ENCODE measurements at regions not wholly inside any gene's neighbourhood (a gene's known extent, or its start where the extent isn't known, plus 50 kb on each side); places are given as distances from the start of the nearest gene placed in this dataset.
"Not testable (repeated sequence)": the region's sequence is repeated elsewhere in the genome, so short reads cannot be mapped to it uniquely, and the experiment has no call there.

DNA sequence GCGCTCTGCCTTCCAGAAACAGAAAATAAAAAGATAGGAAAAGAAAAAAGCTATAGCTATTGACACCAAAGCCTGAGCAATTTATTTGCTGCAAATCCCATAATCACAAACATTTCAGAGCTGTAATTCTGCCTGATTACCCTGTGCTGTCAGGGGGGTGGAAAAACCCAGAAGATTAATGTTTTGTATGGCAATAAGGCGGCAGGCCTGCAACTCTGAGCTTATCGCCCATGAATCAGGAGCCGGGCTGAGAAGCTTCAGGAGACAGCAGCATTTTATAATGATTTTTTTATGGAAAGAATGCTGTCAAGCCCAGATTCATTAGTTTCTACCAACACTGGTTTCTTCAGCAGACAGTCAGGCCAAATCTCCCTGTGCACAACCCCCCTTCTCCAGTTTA, 82.6 kb upstream of the TMEM164 start:
- WGBS, 3 donors = 68 to 76% (median 72%) methylated on average over 4 of the region's 4 CpGs
- Histone ChIP-seq H3K36me3 (no peaks in the 10 kb centered on the region), H3K27ac (no peak overlapping the region), H3K4me1 (ENCODE audit: insufficient read depth) (no peaks in the 10 kb centered on the region), H3K9me3 (no peaks in the 10 kb centered on the region), H3K27me3 (no peaks in the 10 kb centered on the region), H3K4me3 (no peak overlapping the region)
- TF ChIP-seq, protein P1, sequence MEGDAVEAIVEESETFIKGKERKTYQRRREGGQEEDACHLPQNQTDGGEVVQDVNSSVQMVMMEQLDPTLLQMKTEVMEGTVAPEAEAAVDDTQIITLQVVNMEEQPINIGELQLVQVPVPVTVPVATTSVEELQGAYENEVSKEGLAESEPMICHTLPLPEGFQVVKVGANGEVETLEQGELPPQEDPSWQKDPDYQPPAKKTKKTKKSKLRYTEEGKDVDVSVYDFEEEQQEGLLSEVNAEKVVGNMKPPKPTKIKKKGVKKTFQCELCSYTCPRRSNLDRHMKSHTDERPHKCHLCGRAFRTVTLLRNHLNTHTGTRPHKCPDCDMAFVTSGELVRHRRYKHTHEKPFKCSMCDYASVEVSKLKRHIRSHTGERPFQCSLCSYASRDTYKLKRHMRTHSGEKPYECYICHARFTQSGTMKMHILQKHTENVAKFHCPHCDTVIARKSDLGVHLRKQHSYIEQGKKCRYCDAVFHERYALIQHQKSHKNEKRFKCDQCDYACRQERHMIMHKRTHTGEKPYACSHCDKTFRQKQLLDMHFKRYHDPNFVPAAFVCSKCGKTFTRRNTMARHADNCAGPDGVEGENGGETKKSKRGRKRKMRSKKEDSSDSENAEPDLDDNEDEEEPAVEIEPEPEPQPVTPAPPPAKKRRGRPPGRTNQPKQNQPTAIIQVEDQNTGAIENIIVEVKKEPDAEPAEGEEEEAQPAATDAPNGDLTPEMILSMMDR (IDR thresholded peaks at IDR 0.05) = no peak
- no peak for TF ChIP-seq POLR2A (IDR thresholded peaks at IDR 0.05)
- no peak for TF ChIP-seq EP300 (IDR thresholded peaks at IDR 0.05)
- intact Hi-C loops (cut with DNase I) = no loop called here
- DNase-seq = no peak

DNA sequence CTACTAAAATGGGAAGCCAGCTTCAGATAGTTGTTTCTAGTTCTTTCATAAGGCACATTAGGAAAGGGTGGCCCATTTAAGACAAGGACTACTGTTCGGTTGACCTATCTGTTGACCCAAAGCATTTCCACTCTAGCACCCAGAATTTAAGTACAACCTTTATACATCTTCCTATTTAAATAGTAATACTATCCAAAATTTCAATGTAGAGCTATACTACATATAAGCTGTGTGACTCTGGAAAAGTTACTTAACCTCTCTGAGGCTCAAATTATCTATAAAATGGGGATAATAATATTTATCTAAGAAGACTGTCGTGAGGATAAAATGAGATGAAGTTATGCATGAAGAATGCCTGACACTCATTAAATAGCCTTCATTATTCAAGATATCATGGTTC, 82.0 kb upstream of the TMEM164 start:
- intact Hi-C loops (cut with DNase I) = no loop called here
- 61 to 69% (median 68%) methylated on average over 2 of the region's 2 CpGs for WGBS, 3 donors

DNA sequence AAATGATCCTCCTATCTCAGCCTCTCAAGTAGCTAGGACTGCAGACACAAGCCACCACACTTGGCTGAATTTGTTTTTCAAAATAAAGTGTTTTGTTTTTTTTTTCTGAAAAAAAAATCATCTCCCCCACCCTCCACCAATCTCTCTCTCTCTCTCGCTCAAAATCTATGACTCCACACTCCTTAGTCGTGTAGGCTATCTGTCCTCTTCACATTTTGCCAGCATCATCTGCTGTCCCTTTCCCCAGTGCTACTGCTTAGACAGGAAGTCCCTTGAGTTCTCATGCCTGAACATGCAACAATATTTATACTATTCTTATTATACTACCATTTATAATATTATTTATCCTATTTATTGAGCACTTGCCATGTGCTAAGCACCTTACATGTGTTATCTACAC, 80.7 kb upstream of the TMEM164 start:
- H3K27me3 ChIP-seq = no peaks in the 10 kb centered on the region
- TF ChIP-seq EP300 (IDR thresholded peaks at IDR 0.05) (no peak), POLR2A (IDR thresholded peaks at IDR 0.05) (no peak)
- TF ChIP-seq, protein P1 (IDR thresholded peaks at IDR 0.05) = no peak
- no peaks in the 10 kb centered on the region for H3K36me3 ChIP-seq
- WGBS, 3 donors = 66 to 81% (median 75%) methylated on average over 2 of the region's 2 CpGs
- no peak for DNase-seq
- no peaks in the 10 kb centered on the region for H3K9me3 ChIP-seq
- no peaks in the 10 kb centered on the region for H3K4me1 ChIP-seq (ENCODE audit: insufficient read depth)
- intact Hi-C loops (cut with DNase I) = no loop called here
- no peak overlapping the region for H3K27ac ChIP-seq
- no peak overlapping the region for H3K4me3 ChIP-seq

More for the DNA sequence above, 82.0 kb upstream of the TMEM164 start:
- H3K4me3 ChIP-seq = no peak overlapping the region
- DNase-seq = no peak
- H3K36me3 ChIP-seq = no peaks in the 10 kb centered on the region
- no peaks in the 10 kb centered on the region for H3K27me3 ChIP-seq
- no peak for TF ChIP-seq EP300 (IDR thresholded peaks at IDR 0.05)
- TF ChIP-seq, protein P1 (IDR thresholded peaks at IDR 0.05) = no peak
- TF ChIP-seq POLR2A (IDR thresholded peaks at IDR 0.05) = no peak
- H3K9me3 ChIP-seq = no peaks in the 10 kb centered on the region
- H3K27ac ChIP-seq = no peak overlapping the region
- H3K4me1 ChIP-seq (ENCODE audit: insufficient read depth) = no peaks in the 10 kb centered on the region

DNA sequence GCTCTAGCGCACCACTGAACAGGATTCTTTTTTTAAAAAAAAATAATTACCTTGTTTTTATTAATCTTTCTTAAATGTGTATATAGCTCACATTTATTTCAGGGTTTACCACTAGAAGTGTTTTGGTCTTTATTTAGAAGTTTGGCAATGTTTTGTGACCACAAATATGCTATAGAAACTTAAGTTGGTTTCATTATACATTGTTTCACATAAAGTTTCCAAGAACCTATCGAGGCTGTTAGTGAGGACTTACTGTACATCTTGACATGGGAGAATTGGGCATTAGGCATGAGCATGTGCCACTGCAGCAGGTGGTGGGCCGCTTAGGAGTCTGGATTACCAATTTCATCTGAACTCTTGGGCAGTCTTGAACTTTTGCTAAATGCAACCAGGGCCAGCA, 77.9 kb upstream of the TMEM164 start:
- H3K27ac ChIP-seq; H3K4me1 ChIP-seq (ENCODE audit: insufficient read depth); H3K27me3 ChIP-seq; H3K4me3 ChIP-seq; intact Hi-C loops (cut with DNase I); DNase-seq; H3K36me3 ChIP-seq; H3K9me3 ChIP-seq: not testable (repeated sequence)
- 68 to 79% (median 70%) methylated on average over 3 of the region's 3 CpGs for whole genome bisulfite sequencing, 3 donors

DNA sequence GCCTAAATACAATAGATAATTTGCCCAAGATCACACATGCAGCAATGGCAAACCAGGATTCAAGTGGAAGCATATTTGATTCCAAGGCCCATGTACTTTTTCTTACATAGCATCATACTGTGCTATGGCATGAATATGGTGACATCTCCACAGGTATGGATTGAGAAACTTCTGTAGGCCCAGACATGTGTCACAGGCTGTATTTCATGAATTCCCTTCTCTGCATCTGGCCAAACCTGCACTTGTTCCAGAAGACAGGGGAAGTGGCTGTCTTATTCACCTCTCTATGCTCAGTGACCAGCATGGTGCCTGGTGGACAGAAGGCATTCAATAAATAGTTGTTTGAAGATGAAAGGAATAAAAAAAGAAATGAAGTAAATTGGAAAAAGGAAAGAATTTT, 77.3 kb upstream of the TMEM164 start:
- TF ChIP-seq EP300 (IDR thresholded peaks at IDR 0.05) (no peak), POLR2A (IDR thresholded peaks at IDR 0.05) (no peak)
- TF ChIP-seq, protein P1 (IDR thresholded peaks at IDR 0.05) = no peak
- intact Hi-C loops (cut with DNase I) = no loop called here
- Histone ChIP-seq H3K27ac (no peak overlapping the region), H3K4me3 (no peak overlapping the region), H3K9me3 (no peaks in the 10 kb centered on the region), H3K4me1 (ENCODE audit: insufficient read depth) (no peaks in the 10 kb centered on the region), H3K27me3 (no peaks in the 10 kb centered on the region), H3K36me3 (no peaks in the 10 kb centered on the region)
- no peak for DNase-seq

Data from ovary (tissue), 7 donors.